Dermis blood vessel endothelial cell (primary cell): ENCODE measurements at regions not wholly inside any gene's neighbourhood (a gene's known extent, or its start where the extent isn't known, plus 50 kb on each side); places are given as distances from the start of the nearest gene placed in this dataset.
"Not testable (repeated sequence)": the region's sequence is repeated elsewhere in the genome, so short reads cannot be mapped to it uniquely, and the experiment has no call there.

Experiments used
- DNase-seq: peaks from one replicate; pipeline ENCODE4 v3.0.0; 2010

- DNase-seq: no peak
Measured at GRCh38 chr5:16987776-16988175, 51.7 kb upstream of the MYO10 start.

GRCh38 chr5:16990817-16991520, 54.9 kb upstream of the MYO10 start:
- not testable (repeated sequence) for DNase-seq

GRCh38 chr5:16992006-16992405, 55.9 kb upstream of the MYO10 start:
- DNase-seq: peak; percentile 45

GRCh38 chr5:16992444-16992843, 56.4 kb upstream of the MYO10 start:
- peak; percentile 80 for DNase-seq

- DNase-seq: peak; percentile 27
Measured at GRCh38 chr5:16994565-16994964, 58.5 kb upstream of the MYO10 start.

GRCh38 chr5:16995372-16995771, 59.3 kb upstream of the MYO10 start:
- DNase-seq: peak; percentile 87

GRCh38 chr5:17000291-17000939, 64.3 kb upstream of the MYO10 start:
- peak; percentile 63 for DNase-seq

GRCh38 chr5:17001428-17001827, 65.3 kb upstream of the MYO10 start:
- peak; percentile 59 for DNase-seq

GRCh38 chr5:17004441-17005106, 68.5 kb upstream of the MYO10 start:
- DNase-seq: no peak

GRCh38 chr5:17005107-17005828, 69.2 kb upstream of the MYO10 start:
- no peak for DNase-seq

GRCh38 chr5:17012289-17012688, 76.2 kb upstream of the MYO10 start:
- peak; percentile 28 for DNase-seq

GRCh38 chr5:17014686-17015085, 78.6 kb upstream of the MYO10 start:
- DNase-seq: no peak

- no peak for DNase-seq
Measured at GRCh38 chr5:17018871-17019270, 82.8 kb upstream of the MYO10 start.

- DNase-seq: no peak
Measured at GRCh38 chr5:17019324-17019723, 83.2 kb upstream of the MYO10 start.

GRCh38 chr5:17020678-17021601, 84.9 kb upstream of the MYO10 start:
- peak; percentile 55 for DNase-seq

GRCh38 chr5:17021602-17021932, 85.5 kb upstream of the MYO10 start:
- no peak for DNase-seq

- DNase-seq: no peak
Measured at GRCh38 chr5:17022296-17022695, 86.2 kb upstream of the MYO10 start.

- peak; percentile 25 for DNase-seq
Measured at GRCh38 chr5:17024686-17025180, 88.6 kb upstream of the MYO10 start.

GRCh38 chr5:17031659-17032277, 95.7 kb upstream of the MYO10 start:
- DNase-seq: not testable (repeated sequence)

- not testable (repeated sequence) for DNase-seq
Measured at GRCh38 chr5:17032314-17032985, 96.4 kb upstream of the MYO10 start.

- not testable (repeated sequence) for DNase-seq
Measured at GRCh38 chr5:17034992-17035391, 98.9 kb upstream of the MYO10 start.
